GM10266 (cell line): ENCODE measurements at regions not wholly inside any gene's neighbourhood (a gene's known extent, or its start where the extent isn't known, plus 50 kb on each side); places are given as distances from the start of the nearest gene placed in this dataset.

Experiments used
- DNase-seq: peaks from one replicate; pipeline ENCODE4 v3.0.0; 2012; ENCODE audit errors: extremely low spot score
- TF ChIP-seq, protein P1 (sequence below): IDR thresholded peaks from 2 replicates; pipeline ENCODE4 v1.5.1; 2012; ENCODE audit warnings: mild to moderate bottlenecking, low read depth; ENCODE audit not compliant: control insufficient read depth, insufficient read depth; ENCODE audit errors: missing control alignments

DNA sequence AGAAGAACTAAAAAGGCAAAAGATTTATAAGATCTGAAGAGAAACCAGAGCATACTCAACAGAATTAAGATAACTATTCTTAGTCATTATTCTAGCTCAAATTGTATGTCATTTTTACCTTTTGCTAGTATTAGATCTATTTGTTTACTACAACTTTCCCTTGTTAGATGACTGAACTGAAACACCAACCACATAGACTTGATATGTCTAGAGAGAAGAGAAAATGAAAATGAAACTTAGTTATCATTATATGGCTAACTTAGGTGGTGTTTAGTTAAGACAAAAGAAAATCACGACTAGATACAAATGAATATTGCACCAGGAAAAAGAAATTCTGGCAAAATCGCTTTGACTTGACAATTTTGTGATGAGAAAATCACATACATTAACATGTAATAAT lies 690.8 kb downstream of the PCDH18 start:
- DNase-seq, result no peak
- TF ChIP-seq, protein P1, sequence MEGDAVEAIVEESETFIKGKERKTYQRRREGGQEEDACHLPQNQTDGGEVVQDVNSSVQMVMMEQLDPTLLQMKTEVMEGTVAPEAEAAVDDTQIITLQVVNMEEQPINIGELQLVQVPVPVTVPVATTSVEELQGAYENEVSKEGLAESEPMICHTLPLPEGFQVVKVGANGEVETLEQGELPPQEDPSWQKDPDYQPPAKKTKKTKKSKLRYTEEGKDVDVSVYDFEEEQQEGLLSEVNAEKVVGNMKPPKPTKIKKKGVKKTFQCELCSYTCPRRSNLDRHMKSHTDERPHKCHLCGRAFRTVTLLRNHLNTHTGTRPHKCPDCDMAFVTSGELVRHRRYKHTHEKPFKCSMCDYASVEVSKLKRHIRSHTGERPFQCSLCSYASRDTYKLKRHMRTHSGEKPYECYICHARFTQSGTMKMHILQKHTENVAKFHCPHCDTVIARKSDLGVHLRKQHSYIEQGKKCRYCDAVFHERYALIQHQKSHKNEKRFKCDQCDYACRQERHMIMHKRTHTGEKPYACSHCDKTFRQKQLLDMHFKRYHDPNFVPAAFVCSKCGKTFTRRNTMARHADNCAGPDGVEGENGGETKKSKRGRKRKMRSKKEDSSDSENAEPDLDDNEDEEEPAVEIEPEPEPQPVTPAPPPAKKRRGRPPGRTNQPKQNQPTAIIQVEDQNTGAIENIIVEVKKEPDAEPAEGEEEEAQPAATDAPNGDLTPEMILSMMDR, result no peak

DNA sequence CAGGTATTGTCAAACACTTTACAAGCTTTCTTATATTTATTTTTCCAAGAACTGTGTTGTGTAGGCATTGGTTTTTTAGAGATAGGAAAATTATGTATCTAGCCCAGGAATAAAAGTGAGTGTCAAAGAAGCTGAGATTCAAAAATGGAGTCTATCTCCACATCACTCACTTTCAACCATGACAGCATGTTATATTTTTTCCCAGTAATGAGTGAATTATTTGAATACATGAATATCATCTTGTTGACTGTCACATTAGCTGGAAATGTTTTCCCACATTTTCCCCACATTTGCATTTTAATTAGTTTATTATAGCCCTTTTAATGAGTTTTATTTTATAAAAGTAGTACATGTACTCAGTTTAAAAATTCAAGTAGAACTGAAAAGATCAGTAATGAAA lies 693.7 kb downstream of the PCDH18 start:
- DNase-seq, result no peak
- TF ChIP-seq, protein P1, result no peak

DNA sequence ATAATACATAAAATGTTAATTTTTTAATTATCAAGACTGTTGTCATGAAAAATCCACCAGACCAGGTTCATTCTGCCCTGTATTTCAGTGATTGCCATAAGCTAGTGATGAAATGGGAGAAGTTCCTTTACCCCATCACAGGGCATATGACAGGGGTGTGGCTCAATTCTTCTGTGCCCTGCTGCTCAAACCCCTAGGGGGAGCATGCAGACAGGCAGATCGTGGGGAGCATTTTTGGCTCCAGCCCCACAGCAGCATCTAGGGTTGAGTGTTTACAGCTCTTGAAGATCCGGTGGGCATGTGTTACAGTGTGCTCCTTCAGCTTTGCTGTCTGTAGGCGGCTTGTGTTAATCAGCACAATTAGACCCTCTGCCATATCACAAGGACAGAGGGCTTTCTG lies 700.7 kb downstream of the PCDH18 start:
- DNase-seq, result no peak
- TF ChIP-seq, protein P1, result no peak

DNA sequence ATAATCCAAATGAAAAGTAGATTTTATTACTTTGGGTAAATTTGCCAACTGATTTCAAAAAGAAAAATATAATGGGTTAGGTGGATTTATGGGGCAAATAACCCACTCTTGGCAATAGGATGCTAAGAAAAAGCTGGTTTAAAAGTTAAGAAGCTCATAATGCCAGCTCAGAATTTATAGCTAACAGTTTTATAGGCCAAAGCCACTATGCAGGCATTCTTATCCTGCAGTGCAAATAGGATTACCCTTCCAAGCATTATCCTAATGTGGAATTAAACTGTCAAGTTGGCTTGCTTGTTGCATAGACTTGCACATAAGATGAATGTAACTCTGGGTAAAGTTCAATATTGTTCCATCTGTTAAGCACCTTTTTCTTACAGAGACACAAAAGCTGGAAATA lies 703.0 kb downstream of the PCDH18 start:
- TF ChIP-seq, protein P1, result no peak
- no peak for DNase-seq

DNA sequence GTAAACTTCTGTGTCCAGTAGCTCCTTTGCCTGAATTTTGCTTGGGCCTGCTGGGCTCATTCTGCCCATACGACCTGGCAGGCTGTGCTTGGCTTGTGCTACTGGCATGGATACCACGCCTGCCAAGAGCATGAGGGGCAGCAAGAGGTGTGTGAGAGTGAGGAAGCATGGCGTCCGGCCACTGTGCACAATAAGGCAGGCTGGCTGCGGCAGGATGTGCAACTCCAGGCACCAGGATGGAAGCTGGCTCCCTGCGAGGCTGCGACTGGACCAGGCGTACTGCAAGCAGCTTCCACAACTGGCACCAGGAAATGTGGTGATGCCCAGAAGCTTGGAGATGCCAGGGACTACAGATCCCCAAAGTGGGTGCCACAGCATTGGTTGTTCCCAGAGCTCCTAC lies 709.3 kb downstream of the PCDH18 start:
- TF ChIP-seq, protein P1, result no peak

DNA sequence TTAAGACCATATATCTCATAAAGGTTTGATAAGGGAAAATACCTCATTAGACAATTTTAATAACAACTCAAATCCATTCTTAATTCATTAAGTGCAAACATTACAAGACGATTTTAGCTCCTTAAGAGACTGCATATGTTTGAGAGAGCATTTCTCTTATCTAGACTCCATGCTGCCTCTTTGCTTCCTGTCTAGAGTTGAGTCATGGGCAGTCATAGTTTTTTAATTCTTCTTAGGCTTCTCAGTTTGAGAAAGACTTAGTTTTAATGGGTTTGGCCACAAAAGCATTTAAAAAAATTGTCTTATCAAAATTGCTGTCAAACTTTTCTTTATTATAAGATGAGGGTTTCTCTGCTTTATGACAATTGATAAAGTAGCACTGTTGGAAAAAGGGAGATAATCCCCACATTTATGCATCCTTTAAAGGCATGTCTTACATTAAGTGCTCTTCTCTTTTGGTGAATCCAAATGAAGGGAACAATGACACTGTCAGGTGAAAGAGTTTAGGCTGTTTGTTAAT lies 713.4 kb downstream of the PCDH18 start:
- TF ChIP-seq, protein P1, result no peak

More for the DNA sequence above, 709.3 kb downstream of the PCDH18 start:
- DNase-seq, result no peak

DNA sequence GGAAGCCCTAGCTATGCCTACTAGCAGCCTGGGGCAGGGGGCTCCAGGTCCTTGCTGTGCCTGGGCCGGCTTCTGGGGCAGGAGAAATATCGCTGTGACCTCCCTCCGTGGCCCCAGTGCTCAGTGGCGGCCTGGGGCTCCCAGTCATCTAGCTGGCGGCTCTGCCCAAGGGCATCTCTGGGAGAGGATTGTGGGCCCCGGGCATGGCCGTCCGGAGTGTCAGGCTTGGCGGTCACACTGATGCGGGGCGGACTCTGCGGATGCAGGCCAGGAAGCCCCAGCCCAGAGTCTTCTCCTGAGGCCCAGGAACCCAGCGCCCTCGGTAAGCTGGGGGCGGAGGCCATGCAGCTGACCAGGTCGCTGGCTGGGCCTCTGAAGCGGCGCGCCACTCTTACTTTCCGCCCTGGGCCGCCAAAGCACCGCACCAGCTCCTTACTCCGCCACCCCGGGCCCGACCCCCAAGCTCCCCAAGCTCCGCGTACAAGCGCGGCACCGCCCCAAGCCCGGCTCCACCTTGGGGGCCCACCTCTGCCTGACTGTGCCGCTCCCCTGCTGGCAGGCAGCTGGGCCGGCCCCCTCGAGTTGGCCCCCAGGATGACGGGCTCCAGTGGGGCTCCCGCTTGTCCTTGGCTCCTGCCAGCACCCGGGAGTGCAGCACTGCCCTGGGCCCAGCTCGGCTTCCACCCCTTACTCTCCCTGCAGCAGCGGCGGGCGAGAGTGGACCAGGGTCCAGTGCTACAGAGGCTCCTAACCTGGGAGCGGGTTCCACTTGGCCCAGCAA lies 720.0 kb downstream of the PCDH18 start:
- DNase-seq, result no peak
- TF ChIP-seq, protein P1, result no peak

More for the DNA sequence above, 713.4 kb downstream of the PCDH18 start:
- DNase-seq, result no peak
